Brain pericyte (primary cell): ENCODE measurements at regions not wholly inside any gene's neighbourhood (a gene's known extent, or its start where the extent isn't known, plus 50 kb on each side); places are given as distances from the start of the nearest gene placed in this dataset.

ENCODE experiments used
- DNase-seq: peaks from one replicate; pipeline ENCODE4 v3.0.0-alpha.2; 2012; ENCODE audit warnings: low read depth, low spot score

GRCh38 chr20:23174821-23175220 lies 88.7 kb upstream of the CD93 start:
- DNase-seq, result no peak

- no peak for DNase-seq
These were observed 81.3 kb upstream of the CD93 start for GRCh38 chr20:23167431-23167830.

- no peak for DNase-seq
These were observed 80.4 kb upstream of the CD93 start for GRCh38 chr20:23166563-23166962.

- DNase-seq, result no peak
These were observed 79.8 kb upstream of the CD93 start for GRCh38 chr20:23165964-23166363.

GRCh38 chr20:23165307-23165750 lies 79.2 kb upstream of the CD93 start:
- no peak for DNase-seq

- no peak for DNase-seq
These were observed 78.1 kb upstream of the CD93 start for GRCh38 chr20:23164176-23164601.

- DNase-seq, result no peak
These were observed 77.4 kb upstream of the CD93 start for GRCh38 chr20:23163562-23163961.

GRCh38 chr20:23162887-23163286 lies 76.8 kb upstream of the CD93 start:
- DNase-seq, result no peak

- no peak for DNase-seq
These were observed 76.0 kb upstream of the CD93 start for GRCh38 chr20:23161968-23162696.

- no peak for DNase-seq
These were observed 75.2 kb upstream of the CD93 start for GRCh38 chr20:23161244-23161891.

GRCh38 chr20:23160536-23161243 lies 74.6 kb upstream of the CD93 start:
- DNase-seq, result no peak

- DNase-seq, result no peak
These were observed 73.8 kb upstream of the CD93 start for GRCh38 chr20:23159947-23160318.

- DNase-seq, result no peak
These were observed 73.3 kb upstream of the CD93 start for GRCh38 chr20:23159256-23159946.

GRCh38 chr20:23157734-23158133 lies 71.6 kb upstream of the CD93 start:
- DNase-seq, result no peak

GRCh38 chr20:23156842-23157423 lies 70.8 kb upstream of the CD93 start:
- no peak for DNase-seq

GRCh38 chr20:23156170-23156841 lies 70.2 kb upstream of the CD93 start:
- no peak for DNase-seq

- no peak for DNase-seq
These were observed 69.0 kb upstream of the CD93 start for GRCh38 chr20:23155141-23155590.

GRCh38 chr20:23153696-23154341 lies 67.7 kb upstream of the CD93 start:
- no peak for DNase-seq

- DNase-seq, result no peak
These were observed 66.8 kb upstream of the CD93 start for GRCh38 chr20:23152902-23153301.

- no peak for DNase-seq
These were observed 66.3 kb upstream of the CD93 start for GRCh38 chr20:23152308-23152892.
